Esophagus muscularis mucosa (tissue), 4 donors: ENCODE measurements at regions not wholly inside any gene's neighbourhood (a gene's known extent, or its start where the extent isn't known, plus 50 kb on each side); places are given as distances from the start of the nearest gene placed in this dataset.

Experiments
- CTCF ChIP-seq, 3 experiments: fragments of 200-600 bp in 2 of 3; fragments of 450-650 bp in 1 of 3; sonication (generic) in 2 of 3; IDR thresholded peaks; one replicate each; pipeline ENCODE4 v1.5.1; 2017 to 2019; ENCODE audit warnings: antibody characterized with exemption in 3 of 3, mild to moderate bottlenecking in 2 of 3, moderate library complexity in 1 of 3
- EP300 ChIP-seq: sonication (generic); formaldehyde crosslinking; IDR thresholded peaks from one replicate; pipeline ENCODE4 v1.6.1; 2017; ENCODE audit warnings: antibody characterized with exemption
- POLR2A ChIP-seq: fragments of 450-650 bp; IDR thresholded peaks from one replicate; pipeline ENCODE4 v1.6.1; 2017; ENCODE audit warnings: antibody characterized with exemption, moderate library complexity, mild to moderate bottlenecking, low read depth
- POLR2AphosphoS5 ChIP-seq, 2 donors: sonication (generic); formaldehyde crosslinking; IDR thresholded peaks; one replicate each; pipeline ENCODE4 v1.6.1; 2017; ENCODE audit warnings: antibody characterized with exemption in 2 of 2

GRCh38 chr5:144577676-144578075, 407.0 kb downstream of the KCTD16 start:
- no peak for TF ChIP-seq CTCF (IDR thresholded peaks at IDR 0.05)
- no peak for TF ChIP-seq POLR2A
- no peak for TF ChIP-seq EP300
- no peak for TF ChIP-seq POLR2AphosphoS5 (IDR thresholded peaks at IDR 0.05)
